Smooth muscle cell (in vitro differentiated cells): ENCODE measurements at regions not wholly inside any gene's neighbourhood (a gene's known extent, or its start where the extent isn't known, plus 50 kb on each side); places are given as distances from the start of the nearest gene placed in this dataset.

Experiments used
- DNase-seq: peaks from one replicate; lab custom pipeline; 2025; ENCODE audit not compliant: unreplicated experiment; lab: John Stamatoyannopoulos, UW
- H2AFZ ChIP-seq: fragments of 200-600 bp; sonication (generic); 2 replicates; pipeline ENCODE4 v1.6.0; 2016; ENCODE audit warnings: antibody characterized with exemption, low read depth, mild to moderate bottlenecking
- H3F3A ChIP-seq: fragments of 200-600 bp; sonication (generic); 2 replicates; pipeline ENCODE4 v1.6.0; 2017; ENCODE audit warnings: antibody characterized with exemption, low read depth
- H3K27ac ChIP-seq: fragments of 200-600 bp; sonication (generic); 2 replicates; pipeline ENCODE4 v1.5.1; 2016; ENCODE audit warnings: low read depth, mild to moderate bottlenecking
- H3K27me3 ChIP-seq: fragments of 200-600 bp; sonication (generic); 2 replicates; pipeline ENCODE4 v1.6.1; 2016; ENCODE audit warnings: low read depth, mild to moderate bottlenecking
- H3K36me3 ChIP-seq: fragments of 200-600 bp; sonication (generic); 2 replicates; pipeline ENCODE4 v1.5.1; 2016; ENCODE audit warnings: low read depth
- H3K4me1 ChIP-seq: fragments of 200-600 bp; sonication (generic); 2 replicates; pipeline ENCODE4 v1.5.1; 2016; ENCODE audit warnings: low read depth
- H3K4me2 ChIP-seq: fragments of 200-600 bp; sonication (generic); 2 replicates; pipeline ENCODE4 v1.6.0; 2016; ENCODE audit warnings: mild to moderate bottlenecking
- H3K4me3 ChIP-seq: fragments of 200-600 bp; sonication (generic); 2 replicates; pipeline ENCODE4 v1.5.1; 2016; ENCODE audit warnings: mild to moderate bottlenecking
- H3K79me2 ChIP-seq: fragments of 200-600 bp; sonication (generic); 2 replicates; pipeline ENCODE4 v1.6.0; 2016; ENCODE audit warnings: low read depth, mild to moderate bottlenecking
- H3K9ac ChIP-seq: fragments of 200-600 bp; sonication (generic); 2 replicates; pipeline ENCODE4 v1.6.0; 2016; ENCODE audit warnings: low read depth
- H3K9me3 ChIP-seq: fragments of 200-600 bp; sonication (generic); replicated peaks from 2 replicates; pipeline ENCODE4 v1.5.1; 2016; ENCODE audit warnings: low read depth
- H4K20me1 ChIP-seq: fragments of 200-600 bp; sonication (generic); 2 replicates; pipeline ENCODE4 v1.6.0; 2016; ENCODE audit warnings: low read depth
- CTCF ChIP-seq: fragments of 200-600 bp; sonication (generic); IDR thresholded peaks from 2 replicates; pipeline ENCODE4 v1.5.1; 2017; ENCODE audit warnings: borderline replicate concordance, mild to moderate bottlenecking, antibody characterized with exemption; ENCODE audit not compliant: insufficient read depth, poor library complexity, severe bottlenecking
- WGBS: methylation state at CpG from one replicate; pipeline ENCODE4 v1.1.7; 2016; ENCODE audit warnings: low lambda C conversion rate; 5-methylcytosine and 5-hydroxymethylcytosine counted together

GRCh38 chr5:168176251-168176650 is 115.2 kb upstream of the WWC1 start:
- H4K20me1 ChIP-seq, result no peaks in the 10 kb centered on the region
- TF ChIP-seq CTCF, result no peak
- H3K79me2 ChIP-seq, result no peaks in the 10 kb centered on the region
- DNase-seq, result no peak
- peaks cover 11% of the 10 kb centered on the region for H3F3A ChIP-seq
- no peak overlapping the region for H3K9ac ChIP-seq
- H3K27ac ChIP-seq, result no peak overlapping the region
- H3K4me1 ChIP-seq, result peaks cover 5% of the 10 kb centered on the region
- WGBS, result 63% methylated on average over 5 of the region's 5 CpGs
- no peak overlapping the region for H3K4me2 ChIP-seq
- H3K27me3 ChIP-seq, result no peaks in the 10 kb centered on the region
- no peaks in the 10 kb centered on the region for H3K9me3 ChIP-seq
- no peak overlapping the region for H2AFZ ChIP-seq
- H3K4me3 ChIP-seq, result no peak overlapping the region
- no peaks in the 10 kb centered on the region for H3K36me3 ChIP-seq

- Histone ChIP-seq H3K36me3 (no peaks in the 10 kb centered on the region), H3K27ac (no peak overlapping the region), H2AFZ (no peak overlapping the region), H4K20me1 (no peaks in the 10 kb centered on the region), H3K4me2 (no peak overlapping the region), H3K9ac (no peak overlapping the region), H3K27me3 (no peaks in the 10 kb centered on the region), H3K79me2 (no peaks in the 10 kb centered on the region), H3K9me3 (no peaks in the 10 kb centered on the region), H3K4me3 (no peak overlapping the region), H3F3A (peaks cover 12% of the 10 kb centered on the region), H3K4me1 (peaks cover 5% of the 10 kb centered on the region)
- TF ChIP-seq CTCF, result no peak
- WGBS, result 85% methylated on average over 3 of the region's 3 CpGs
- no peak for DNase-seq
Observed at GRCh38 chr5:168176941-168177340, 114.5 kb upstream of the WWC1 start.

DNA sequence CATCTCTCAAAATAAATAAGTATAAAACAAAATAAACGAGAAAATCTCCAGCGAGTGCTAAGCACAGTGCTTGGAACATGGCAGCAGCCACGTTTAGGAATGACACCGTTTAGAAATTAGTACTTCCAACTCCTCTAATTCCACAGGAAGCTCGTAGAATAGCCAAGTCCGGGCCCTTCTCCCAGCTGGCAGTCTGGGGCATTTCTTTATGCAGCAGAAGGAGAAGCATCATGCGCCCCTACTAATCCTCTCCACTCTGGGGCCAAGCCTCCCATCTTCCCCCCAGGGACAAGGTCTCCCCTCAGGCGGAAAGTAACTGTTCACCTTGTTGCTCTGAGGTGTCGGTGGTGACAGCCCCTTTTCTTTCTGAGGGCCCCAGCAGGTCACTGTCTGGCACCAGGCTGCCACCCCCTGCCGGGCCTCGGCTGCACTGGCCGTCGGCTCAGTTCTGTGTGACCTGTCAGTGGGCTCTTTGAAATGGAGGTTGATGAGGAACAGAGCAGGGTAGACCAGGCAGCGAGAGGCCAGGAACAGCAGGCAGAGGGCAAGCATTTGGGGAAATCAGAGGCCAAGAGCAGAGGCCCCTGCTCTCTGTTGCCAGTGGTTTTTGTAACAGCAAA is 113.5 kb upstream of the WWC1 start:
- H3K4me1 ChIP-seq, result peaks cover 5% of the 10 kb centered on the region
- no peak overlapping the region for H3K4me2 ChIP-seq
- WGBS, result 34% methylated on average over 14 of the region's 14 CpGs
- H3K9ac ChIP-seq, result no peak overlapping the region
- H3K79me2 ChIP-seq, result no peaks in the 10 kb centered on the region
- no peak for DNase-seq
- no peaks in the 10 kb centered on the region for H3K27me3 ChIP-seq
- no peaks in the 10 kb centered on the region for H3K36me3 ChIP-seq
- H2AFZ ChIP-seq, result no peak overlapping the region
- TF ChIP-seq CTCF, result no peak
- no peaks in the 10 kb centered on the region for H3K9me3 ChIP-seq
- H3F3A ChIP-seq, result peaks cover 12% of the 10 kb centered on the region
- H3K27ac ChIP-seq, result no peak overlapping the region
- H4K20me1 ChIP-seq, result no peaks in the 10 kb centered on the region
- no peak overlapping the region for H3K4me3 ChIP-seq

GRCh38 chr5:168179192-168179593 is 112.3 kb upstream of the WWC1 start:
- no peak overlapping the region for H2AFZ ChIP-seq
- DNase-seq, result no peak
- H3K9me3 ChIP-seq, result no peaks in the 10 kb centered on the region
- H3K9ac ChIP-seq, result no peak overlapping the region
- peaks cover 12% of the 10 kb centered on the region for H3F3A ChIP-seq
- H3K4me3 ChIP-seq, result no peak overlapping the region
- no peaks in the 10 kb centered on the region for H3K79me2 ChIP-seq
- no peak overlapping the region for H3K4me2 ChIP-seq
- H3K4me1 ChIP-seq, result peaks cover 5% of the 10 kb centered on the region
- H3K27me3 ChIP-seq, result no peaks in the 10 kb centered on the region
- TF ChIP-seq CTCF, result no peak
- no peaks in the 10 kb centered on the region for H4K20me1 ChIP-seq
- H3K36me3 ChIP-seq, result no peaks in the 10 kb centered on the region
- WGBS, result 0% methylated on average over 1 of the region's 1 CpG
- H3K27ac ChIP-seq, result no peak overlapping the region
